Panc1 (cell line): ENCODE measurements at regions not wholly inside any gene's neighbourhood (a gene's known extent, or its start where the extent isn't known, plus 50 kb on each side); places are given as distances from the start of the nearest gene placed in this dataset.
"Not testable (repeated sequence)": the region's sequence is repeated elsewhere in the genome, so short reads cannot be mapped to it uniquely, and the experiment has no call there.

Experiments
- REST ChIP-seq, 2 experiments: IDR thresholded peaks; 2 replicates each; pipeline ENCODE4 v1.6.1; 2011 to 2012; ENCODE audit warnings: low read depth in 2 of 2, control low read depth in 1 of 2, low read length in 1 of 2, mild to moderate bottlenecking in 1 of 2, moderate library complexity in 1 of 2; ENCODE audit not compliant: insufficient read depth in 1 of 2
- TCF7L2 ChIP-seq: IDR thresholded peaks from 2 replicates; pipeline ENCODE4 v1.6.1; 2011; ENCODE audit warnings: mild to moderate bottlenecking, low read depth, low read length, inconsistent platforms

- TF ChIP-seq TCF7L2; REST (IDR thresholded peaks at IDR 0.05; ENCODE audit: insufficient read depth in 1 of 2, low read depth in 2 of 2, low read length in 1 of 2): not testable (repeated sequence)
These were observed 778.6 kb downstream of the UQCRFS1 start for GRCh38 chr19:28434365-28434764.
